ENCODE measurements at regions not wholly inside any gene's neighbourhood (a gene's known extent, or its start where the extent isn't known, plus 50 kb on each side); places are given as distances from the start of the nearest gene placed in this dataset.
A peak's percentile ranks its signal among the peaks of the same experiment; 100 is the strongest.

DNA sequence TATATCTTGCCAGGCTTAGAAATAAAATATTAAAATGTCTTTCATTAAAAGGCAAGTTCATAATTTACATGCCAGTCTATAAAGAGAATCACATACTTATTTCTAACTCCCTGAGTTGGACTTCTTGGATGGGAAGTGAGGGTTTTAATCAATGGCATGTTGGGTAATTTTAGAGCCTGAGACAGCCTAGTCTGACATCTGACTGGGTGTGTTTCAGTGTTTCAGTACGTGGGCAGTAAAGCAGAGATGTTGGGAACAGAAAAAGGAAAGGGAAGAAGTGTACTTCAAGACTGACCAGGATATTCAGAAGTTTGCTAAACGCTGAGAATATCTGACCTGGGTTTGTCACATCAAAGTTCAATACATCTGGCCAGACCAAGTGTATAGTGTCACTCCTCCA lies 171.8 kb downstream of the BTG1 start:
- H3K79me2 ChIP-seq (ENCODE audit: insufficient read depth, low read length): no peaks in the 10 kb centered on the region
- no peak overlapping the region for H3K27ac ChIP-seq (ENCODE audit: low read depth, low read length)
- H3K9me3 ChIP-seq (ENCODE audit: insufficient read depth, low read depth, low read length): no peaks in the 10 kb centered on the region
- Mint-ChIP-seq H3K9me3 (ENCODE audit: unreplicated experiment) (peaks cover 8% of the 10 kb centered on the region), H3K4me1 (ENCODE audit: low read depth, unreplicated experiment) (peaks cover 14% of the 10 kb centered on the region), H3K27me3 (ENCODE audit: low read depth, unreplicated experiment) (no peaks in the 10 kb centered on the region), H3K36me3 (ENCODE audit: low read depth, unreplicated experiment) (no peaks in the 10 kb centered on the region), H3K4me3 (ENCODE audit: unreplicated experiment) (no peak overlapping the region), H3K27ac (ENCODE audit: unreplicated experiment) (peak overlapping the region; percentile 26)
- no peaks in the 10 kb centered on the region for H4K20me1 ChIP-seq (ENCODE audit: insufficient read depth, low read length)
- no peaks in the 10 kb centered on the region for H3K27me3 ChIP-seq (ENCODE audit: insufficient read depth, low read length)
- no peak overlapping the region for H3K4me3 ChIP-seq (ENCODE audit: insufficient read depth, low read depth, low read length)
- no peak overlapping the region for H2AFZ ChIP-seq (ENCODE audit: low read depth, low read length)
- no peak overlapping the region for H3K9ac ChIP-seq (ENCODE audit: low read length)
- no peak for FAIRE-seq
- no peaks in the 10 kb centered on the region for H3K36me3 ChIP-seq (ENCODE audit: insufficient read depth, low read length)
- H3K4me2 ChIP-seq (ENCODE audit: low read length): no peak overlapping the region
- TF ChIP-seq EZH2 (IDR thresholded peaks at IDR 0.05; ENCODE audit: insufficient read depth, low read length): no peak
- TF ChIP-seq, protein P1, sequence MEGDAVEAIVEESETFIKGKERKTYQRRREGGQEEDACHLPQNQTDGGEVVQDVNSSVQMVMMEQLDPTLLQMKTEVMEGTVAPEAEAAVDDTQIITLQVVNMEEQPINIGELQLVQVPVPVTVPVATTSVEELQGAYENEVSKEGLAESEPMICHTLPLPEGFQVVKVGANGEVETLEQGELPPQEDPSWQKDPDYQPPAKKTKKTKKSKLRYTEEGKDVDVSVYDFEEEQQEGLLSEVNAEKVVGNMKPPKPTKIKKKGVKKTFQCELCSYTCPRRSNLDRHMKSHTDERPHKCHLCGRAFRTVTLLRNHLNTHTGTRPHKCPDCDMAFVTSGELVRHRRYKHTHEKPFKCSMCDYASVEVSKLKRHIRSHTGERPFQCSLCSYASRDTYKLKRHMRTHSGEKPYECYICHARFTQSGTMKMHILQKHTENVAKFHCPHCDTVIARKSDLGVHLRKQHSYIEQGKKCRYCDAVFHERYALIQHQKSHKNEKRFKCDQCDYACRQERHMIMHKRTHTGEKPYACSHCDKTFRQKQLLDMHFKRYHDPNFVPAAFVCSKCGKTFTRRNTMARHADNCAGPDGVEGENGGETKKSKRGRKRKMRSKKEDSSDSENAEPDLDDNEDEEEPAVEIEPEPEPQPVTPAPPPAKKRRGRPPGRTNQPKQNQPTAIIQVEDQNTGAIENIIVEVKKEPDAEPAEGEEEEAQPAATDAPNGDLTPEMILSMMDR (IDR thresholded peaks at IDR 0.05; ENCODE audit: insufficient read depth, low read depth, low read length): no peak
- H3K4me1 ChIP-seq (ENCODE audit: insufficient read depth, low read length): peaks cover 13% of the 10 kb centered on the region
- DNase-seq (ENCODE audit: low read depth): no peak

DNA sequence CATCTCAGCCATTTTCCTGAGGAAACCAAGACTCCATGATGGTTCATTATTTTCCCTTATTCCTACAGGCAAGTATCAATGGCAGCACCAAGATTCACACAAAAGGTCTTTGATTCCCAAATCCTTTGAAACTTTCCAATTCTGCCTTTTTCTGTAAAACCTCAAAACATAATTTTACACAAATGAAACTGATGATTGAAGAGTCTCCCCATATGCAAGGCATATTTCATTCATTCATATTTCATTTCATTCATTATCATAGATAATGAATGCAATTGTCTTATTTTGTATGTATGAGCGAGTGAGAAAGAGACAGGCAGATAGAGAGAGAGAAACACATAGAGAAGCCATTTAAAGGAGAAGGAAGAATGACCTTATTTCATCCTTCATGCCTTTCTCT lies 172.8 kb downstream of the BTG1 start:
- FAIRE-seq: no peak
- no peak overlapping the region for H3K4me2 ChIP-seq (ENCODE audit: low read length)
- H3K9me3 ChIP-seq (ENCODE audit: insufficient read depth, low read depth, low read length): no peaks in the 10 kb centered on the region
- Mint-ChIP-seq H3K36me3 (ENCODE audit: low read depth, unreplicated experiment) (no peaks in the 10 kb centered on the region), H3K27ac (ENCODE audit: unreplicated experiment) (no peak overlapping the region), H3K27me3 (ENCODE audit: low read depth, unreplicated experiment) (no peaks in the 10 kb centered on the region), H3K4me3 (ENCODE audit: unreplicated experiment) (no peak overlapping the region), H3K4me1 (ENCODE audit: low read depth, unreplicated experiment) (peaks cover 11% of the 10 kb centered on the region), H3K9me3 (ENCODE audit: unreplicated experiment) (peaks cover 8% of the 10 kb centered on the region)
- no peak overlapping the region for H3K27ac ChIP-seq (ENCODE audit: low read depth, low read length)
- H3K4me1 ChIP-seq (ENCODE audit: insufficient read depth, low read length): peaks cover 10% of the 10 kb centered on the region
- no peaks in the 10 kb centered on the region for H4K20me1 ChIP-seq (ENCODE audit: insufficient read depth, low read length)
- H3K9ac ChIP-seq (ENCODE audit: low read length): no peak overlapping the region
- no peak for DNase-seq (ENCODE audit: low read depth)
- TF ChIP-seq EZH2 (IDR thresholded peaks at IDR 0.05; ENCODE audit: insufficient read depth, low read length): no peak
- TF ChIP-seq, protein P1 (IDR thresholded peaks at IDR 0.05; ENCODE audit: insufficient read depth, low read depth, low read length): no peak
- no peaks in the 10 kb centered on the region for H3K36me3 ChIP-seq (ENCODE audit: insufficient read depth, low read length)
- H2AFZ ChIP-seq (ENCODE audit: low read depth, low read length): no peak overlapping the region
- no peak overlapping the region for H3K4me3 ChIP-seq (ENCODE audit: insufficient read depth, low read depth, low read length)
- H3K79me2 ChIP-seq (ENCODE audit: insufficient read depth, low read length): no peaks in the 10 kb centered on the region
- H3K27me3 ChIP-seq (ENCODE audit: insufficient read depth, low read length): no peaks in the 10 kb centered on the region

- Mint-ChIP-seq H3K4me1 (ENCODE audit: low read depth, unreplicated experiment) (peaks cover 10% of the 10 kb centered on the region), H3K9me3 (ENCODE audit: unreplicated experiment) (peaks cover 8% of the 10 kb centered on the region), H3K27me3 (ENCODE audit: low read depth, unreplicated experiment) (no peaks in the 10 kb centered on the region), H3K36me3 (ENCODE audit: low read depth, unreplicated experiment) (no peaks in the 10 kb centered on the region), H3K27ac (ENCODE audit: unreplicated experiment) (no peak overlapping the region), H3K4me3 (ENCODE audit: unreplicated experiment) (no peak overlapping the region)
- Histone ChIP-seq H3K27ac (ENCODE audit: low read depth, low read length) (no peak overlapping the region), H3K79me2 (ENCODE audit: insufficient read depth, low read length) (no peaks in the 10 kb centered on the region), H2AFZ (ENCODE audit: low read depth, low read length) (no peak overlapping the region), H3K9ac (ENCODE audit: low read length) (no peak overlapping the region), H3K4me1 (ENCODE audit: insufficient read depth, low read length) (no peaks in the 10 kb centered on the region), H3K9me3 (ENCODE audit: insufficient read depth, low read depth, low read length) (no peaks in the 10 kb centered on the region), H3K4me3 (ENCODE audit: insufficient read depth, low read depth, low read length) (no peak overlapping the region), H4K20me1 (ENCODE audit: insufficient read depth, low read length) (no peaks in the 10 kb centered on the region), H3K27me3 (ENCODE audit: insufficient read depth, low read length) (no peaks in the 10 kb centered on the region), H3K36me3 (ENCODE audit: insufficient read depth, low read length) (no peaks in the 10 kb centered on the region), H3K4me2 (ENCODE audit: low read length) (no peak overlapping the region)
- DNase-seq (ENCODE audit: low read depth): no peak
- TF ChIP-seq EZH2 (IDR thresholded peaks at IDR 0.05; ENCODE audit: insufficient read depth, low read length): no peak
- TF ChIP-seq, protein P1 (IDR thresholded peaks at IDR 0.05; ENCODE audit: insufficient read depth, low read depth, low read length): no peak
- no peak for FAIRE-seq
These were observed 176.9 kb downstream of the BTG1 start for GRCh38 chr12:91968777-91969171.
